Fibroblast of pulmonary artery (primary cell): ENCODE measurements at regions not wholly inside any gene's neighbourhood (a gene's known extent, or its start where the extent isn't known, plus 50 kb on each side); places are given as distances from the start of the nearest gene placed in this dataset.

Source experiments
- DNase-seq: peaks from one replicate; pipeline ENCODE4 v3.0.0-alpha.2; 2010; ENCODE audit warnings: low read depth
- H3K4me3 ChIP-seq: replicated peaks from 2 replicates; pipeline ENCODE4 v1.5.1; 2011; ENCODE audit warnings: low read depth, mild to moderate bottlenecking, control low read depth, low read length, moderate library complexity
- CTCF ChIP-seq: IDR thresholded peaks from 2 replicates; pipeline ENCODE4 v1.5.1; 2011; ENCODE audit warnings: mild to moderate bottlenecking, control low read depth, low read length, inconsistent platforms; ENCODE audit errors: missing control alignments

GRCh38 chr7:22660293-22660692 lies 66.7 kb upstream of the IL6 start:
- DNase-seq, result no peak
- no peak for TF ChIP-seq CTCF
- no peak overlapping the region for H3K4me3 ChIP-seq

- H3K4me3 ChIP-seq, result no peak overlapping the region
- DNase-seq, result no peak
- TF ChIP-seq CTCF, result no peak
Observed at GRCh38 chr7:22659741-22660140, 67.3 kb upstream of the IL6 start.

- no peak for TF ChIP-seq CTCF
- H3K4me3 ChIP-seq, result no peak overlapping the region
- no peak for DNase-seq
Observed at GRCh38 chr7:22658031-22658430, 69.0 kb upstream of the IL6 start.

- DNase-seq, result no peak
- peak; percentile 12 for TF ChIP-seq CTCF
Observed at GRCh38 chr7:22657479-22657878, 69.5 kb upstream of the IL6 start.

GRCh38 chr7:22655781-22656180 lies 71.2 kb upstream of the IL6 start:
- no peak for DNase-seq
- TF ChIP-seq CTCF, result no peak
- H3K4me3 ChIP-seq, result no peak overlapping the region

More at GRCh38 chr7:22657479-22657878, 69.5 kb upstream of the IL6 start:
- no peak overlapping the region for H3K4me3 ChIP-seq

GRCh38 chr7:22654831-22655230 lies 72.2 kb upstream of the IL6 start:
- no peak for TF ChIP-seq CTCF
- H3K4me3 ChIP-seq, result no peak overlapping the region
- DNase-seq, result no peak

GRCh38 chr7:22653951-22654350 lies 73.0 kb upstream of the IL6 start:
- peak; percentile 60 for DNase-seq
- H3K4me3 ChIP-seq, result no peak overlapping the region
- TF ChIP-seq CTCF, result no peak
